Ovary (tissue), 7 donors: ENCODE measurements at regions not wholly inside any gene's neighbourhood (a gene's known extent, or its start where the extent isn't known, plus 50 kb on each side); places are given as distances from the start of the nearest gene placed in this dataset.

Experiments
- DNase-seq, 5 donors: peaks; one replicate each; pipeline ENCODE4 v3.0.0-alpha.2; 2019 to 2020
- H3K27ac ChIP-seq, 2 donors: fragments of 200-600 bp; one replicate each; pipeline versions ENCODE4 v1.5.1 to v1.8.0; 2019 to 2022
- H3K27me3 ChIP-seq: fragments of 200-600 bp; one replicate; pipeline ENCODE4 v1.8.0; 2022
- H3K36me3 ChIP-seq: fragments of 200-600 bp; sonication (generic); one replicate; pipeline ENCODE4 v1.5.1; 2019
- H3K4me1 ChIP-seq: one replicate; pipeline ENCODE4 v1.8.1; 2013; ENCODE audit warnings: mild to moderate bottlenecking, moderate library complexity; ENCODE audit not compliant: insufficient read depth
- H3K4me3 ChIP-seq: fragments of 200-600 bp; sonication (generic); one replicate; pipeline ENCODE4 v1.5.1; 2017
- H3K9me3 ChIP-seq, 2 donors: fragments of 200-600 bp in 1 of 2; sonication (generic) in 1 of 2; one replicate each; pipeline versions ENCODE4 v1.5.1 to v1.8.1; 2013 to 2019; ENCODE audit warnings: mild to moderate bottlenecking in 1 of 2, moderate library complexity in 1 of 2
- CTCF ChIP-seq, 3 donors: fragments of 450-650 bp in 2 of 3; fragments of 200-600 bp in 1 of 3; IDR thresholded peaks; one replicate each; pipeline versions ENCODE4 v1.5.1 to v1.8.0; 2016 to 2022; ENCODE audit warnings: antibody characterized with exemption in 3 of 3, mild to moderate bottlenecking in 1 of 3
- EP300 ChIP-seq: sonication (generic); formaldehyde crosslinking; IDR thresholded peaks from one replicate; pipeline ENCODE4 v1.6.1; 2017; ENCODE audit warnings: antibody characterized with exemption
- POLR2A ChIP-seq: fragments of 450-650 bp; IDR thresholded peaks from one replicate; pipeline ENCODE4 v1.6.1; 2017; ENCODE audit warnings: antibody characterized with exemption, mild to moderate bottlenecking, moderate library complexity
- WGBS, 3 donors: extraction: QIAGEN DNeasy Blood & Tissue Kit in 1 of 3; methylation state at CpG; one replicate each; pipeline versions ENCODE4 v1.1.5 to v1.1.7; 2013 to 2017; 5-methylcytosine and 5-hydroxymethylcytosine counted together
- intact Hi-C, 4 donors: fragments of 100-400 bp; cut with DNase I; formaldehyde crosslinking; loops; one replicate each; pipeline versions ENCODE4 v1.11.0 to v1.15.1; 2022 to 2023
- donor health status: DM: no; HTN: no; CAD: no; lungs with moderate emphysema.
- donor health status: DM: no; HTN: no; CAD: no.
- donor health status: Bipolar disorder and iron deficiency.
- donor health status: DM: no; HTN: no; CAD: no.
- donor health status: DM: yes; HTN: yes; CAD: no.

GRCh38 chr4:116018831-116019230 is 905.4 kb upstream of the NDST4 start:
- no peak for DNase-seq
- Histone ChIP-seq H3K9me3 (peaks cover 0 to 4% of the 10 kb centered on the region in 2 donors), H3K36me3 (no peaks in the 10 kb centered on the region), H3K4me1 (no peaks in the 10 kb centered on the region), H3K4me3 (no peak overlapping the region), H3K27ac (no peak overlapping the region), H3K27me3 (no peaks in the 10 kb centered on the region)
- WGBS, 3 donors, result 84 to 88% (median 87%) methylated on average over 3 of the region's 3 CpGs
- TF ChIP-seq EP300, result no peak
- TF ChIP-seq POLR2A, result no peak
- no peak for TF ChIP-seq CTCF (IDR thresholded peaks at IDR 0.05)
- intact Hi-C loops, result no loop called here

GRCh38 chr4:116016201-116016600 is 902.8 kb upstream of the NDST4 start:
- DNase-seq, result no peak
- intact Hi-C loops, result no loop called here

GRCh38 chr4:116015549-116015948 is 902.1 kb upstream of the NDST4 start:
- Histone ChIP-seq H3K4me1 (no peaks in the 10 kb centered on the region), H3K27me3 (no peaks in the 10 kb centered on the region), H3K36me3 (no peaks in the 10 kb centered on the region), H3K4me3 (no peak overlapping the region), H3K27ac (no peak overlapping the region), H3K9me3 (peaks cover 0 to 4% of the 10 kb centered on the region in 2 donors)
- 83 to 86% (median 84%) methylated on average over 5 of the region's 5 CpGs for WGBS, 3 donors
- no peak for TF ChIP-seq EP300
- no peak for TF ChIP-seq CTCF (IDR thresholded peaks at IDR 0.05)
- DNase-seq, result no peak
- intact Hi-C loops, result no loop called here

More at GRCh38 chr4:116016201-116016600, 902.8 kb upstream of the NDST4 start:
- Histone ChIP-seq H3K27me3 (no peaks in the 10 kb centered on the region), H3K9me3 (peaks cover 0 to 4% of the 10 kb centered on the region in 2 donors), H3K4me3 (no peak overlapping the region), H3K36me3 (no peaks in the 10 kb centered on the region), H3K4me1 (no peaks in the 10 kb centered on the region), H3K27ac (no peak overlapping the region)
- no peak for TF ChIP-seq CTCF (IDR thresholded peaks at IDR 0.05)
- TF ChIP-seq EP300, result no peak
- no peak for TF ChIP-seq POLR2A
- 84 to 86% (median 86%) methylated on average over 3 of the region's 3 CpGs for WGBS, 3 donors

- TF ChIP-seq EP300 (no peak), CTCF (IDR thresholded peaks at IDR 0.05) (no peak), POLR2A (no peak)
- 55 to 70% (median 69%) methylated on average over 1 of the region's 1 CpG for WGBS, 3 donors
- peaks cover 0 to 1% of the 10 kb centered on the region in 2 donors for H3K9me3 ChIP-seq
Measured at GRCh38 chr4:116015062-116015461, 901.6 kb upstream of the NDST4 start.

More at GRCh38 chr4:116015062-116015461, 901.6 kb upstream of the NDST4 start:
- Histone ChIP-seq H3K36me3 (no peaks in the 10 kb centered on the region), H3K27me3 (no peaks in the 10 kb centered on the region), H3K4me1 (no peaks in the 10 kb centered on the region), H3K4me3 (no peak overlapping the region), H3K27ac (no peak overlapping the region)
- intact Hi-C loops, result no loop called here
- DNase-seq, result no peak
